ENCODE measurements at regions not wholly inside any gene's neighbourhood (a gene's known extent, or its start where the extent isn't known, plus 50 kb on each side); places are given as distances from the start of the nearest gene placed in this dataset.

DNA sequence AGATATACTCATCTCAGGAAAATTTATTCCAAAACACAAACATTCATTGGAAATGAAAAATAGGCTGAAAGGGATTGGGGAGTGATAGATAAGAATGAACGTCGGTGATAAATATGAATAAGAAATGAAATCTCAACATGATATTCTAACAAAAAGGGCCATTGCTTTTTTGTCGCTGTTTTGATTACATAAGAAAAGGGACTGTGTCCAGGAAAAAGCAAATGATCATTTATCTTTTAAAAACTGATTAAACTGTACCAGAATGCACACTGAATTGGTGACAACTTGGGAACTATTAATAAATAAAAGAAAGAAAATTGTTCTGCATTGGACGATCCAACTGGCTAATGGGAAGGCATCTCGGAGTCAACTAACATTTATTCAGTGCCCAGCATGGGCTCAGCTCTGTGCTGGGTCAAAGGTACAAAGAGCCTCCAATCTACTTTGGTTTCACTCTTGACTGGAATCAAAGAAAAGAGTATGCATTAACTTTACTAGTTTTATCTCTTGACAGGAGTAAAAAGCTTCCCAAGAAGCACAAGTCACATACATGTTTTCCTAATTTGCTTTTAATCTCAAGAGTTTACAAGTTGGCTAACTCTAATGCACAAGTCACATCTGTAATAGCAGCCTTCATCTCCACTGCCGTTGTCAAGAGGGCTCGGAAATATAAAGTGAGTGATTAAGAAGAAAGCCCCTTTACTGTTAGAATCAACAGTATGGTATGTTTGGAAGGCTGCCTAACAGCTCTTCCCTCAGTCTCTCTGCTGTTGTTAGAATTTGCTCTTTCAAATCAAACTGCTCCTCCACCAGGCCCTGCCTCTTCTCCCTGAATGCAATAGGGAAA is 280.0 kb downstream of the IGSF11 start:
- no peak for DNase-seq
- TF ChIP-seq CTCF (IDR thresholded peaks at IDR 0.05) = no peak
- no peaks in the 10 kb centered on the region for H3K36me3 ChIP-seq

GRCh38 chr3:118755253-118755801 is 279.3 kb downstream of the IGSF11 start:
- Histone ChIP-seq H3K36me3 (no peaks in the 10 kb centered on the region), H3K27me3 (no peaks in the 10 kb centered on the region), H3K9me3 (no peaks in the 10 kb centered on the region), H3K4me1 (no peaks in the 10 kb centered on the region), H3K27ac (no peak overlapping the region), H3K4me3 (no peak overlapping the region)
- no peak for DNase-seq
- no peak for TF ChIP-seq CTCF (IDR thresholded peaks at IDR 0.05)
- intact Hi-C loops (cut with DNase I; ENCODE audit: low total_unique reads) = no loop called here

More for the DNA sequence above, 280.0 kb downstream of the IGSF11 start:
- intact Hi-C loops (cut with DNase I; ENCODE audit: low total_unique reads) = no loop called here
- Histone ChIP-seq H3K9me3 (no peaks in the 10 kb centered on the region), H3K27me3 (no peaks in the 10 kb centered on the region), H3K4me1 (no peaks in the 10 kb centered on the region), H3K4me3 (no peak overlapping the region), H3K27ac (no peak overlapping the region)

DNA sequence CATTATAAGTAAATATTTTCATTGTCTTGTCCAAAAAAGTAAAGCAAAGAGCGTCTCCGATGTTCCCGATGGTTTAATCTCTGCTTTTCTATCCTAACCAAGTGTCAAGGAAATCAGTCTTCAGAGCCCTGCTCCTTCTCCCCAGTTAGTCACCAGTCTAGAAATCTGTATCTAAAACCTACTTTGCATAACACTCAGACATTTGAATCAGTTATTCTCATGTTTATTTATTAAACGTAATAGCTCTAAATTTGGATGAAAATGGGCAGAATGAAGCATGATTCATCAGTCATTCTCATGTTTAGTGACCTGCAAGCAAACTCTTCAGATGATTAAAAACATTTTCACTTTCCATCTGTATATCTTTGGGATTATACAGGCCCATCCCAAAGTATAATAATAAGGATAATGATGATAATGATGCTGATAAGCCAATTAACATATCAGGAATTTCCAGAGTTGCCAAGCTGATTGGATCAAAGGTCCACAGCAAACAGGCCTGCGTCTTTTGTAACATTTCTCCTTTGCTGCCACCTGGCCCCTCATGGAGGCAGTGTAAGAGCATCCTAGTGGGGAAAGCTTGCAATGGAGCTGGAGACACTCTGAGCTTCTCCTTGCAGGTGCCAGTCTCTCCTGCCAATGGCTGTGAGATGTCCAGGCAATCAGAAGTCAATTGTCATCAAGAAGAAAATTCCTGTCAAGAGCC is 273.9 kb downstream of the IGSF11 start:
- Histone ChIP-seq H3K4me1 (no peaks in the 10 kb centered on the region), H3K4me3 (no peak overlapping the region), H3K27me3 (no peaks in the 10 kb centered on the region), H3K36me3 (no peaks in the 10 kb centered on the region), H3K9me3 (no peaks in the 10 kb centered on the region), H3K27ac (no peak overlapping the region)
- no peak for DNase-seq
- intact Hi-C loops (cut with DNase I; ENCODE audit: low total_unique reads) = no loop called here
- TF ChIP-seq CTCF (IDR thresholded peaks at IDR 0.05) = no peak

DNA sequence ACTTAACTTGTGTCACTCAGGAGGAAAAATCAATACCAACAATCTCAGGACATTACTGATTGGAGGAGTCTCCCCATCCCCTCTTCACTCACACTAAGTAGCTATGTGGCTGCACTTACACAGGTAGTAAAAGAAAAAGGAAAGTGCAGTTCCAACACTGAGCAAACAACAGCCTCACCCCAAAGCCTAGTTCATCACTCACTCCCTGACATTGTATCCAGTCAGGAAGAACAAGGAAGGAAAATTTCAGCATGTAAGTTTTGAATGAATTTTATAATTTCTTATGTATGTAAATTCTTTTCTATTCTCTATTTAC is 273.4 kb downstream of the IGSF11 start:
- no peaks in the 10 kb centered on the region for H3K4me1 ChIP-seq
- H3K27me3 ChIP-seq = no peaks in the 10 kb centered on the region
- no peaks in the 10 kb centered on the region for H3K36me3 ChIP-seq
- no peak for TF ChIP-seq CTCF (IDR thresholded peaks at IDR 0.05)
- no peak for DNase-seq
- no peaks in the 10 kb centered on the region for H3K9me3 ChIP-seq
- intact Hi-C loops (cut with DNase I; ENCODE audit: low total_unique reads) = no loop called here
- H3K27ac ChIP-seq = no peak overlapping the region
- H3K4me3 ChIP-seq = no peak overlapping the region

DNA sequence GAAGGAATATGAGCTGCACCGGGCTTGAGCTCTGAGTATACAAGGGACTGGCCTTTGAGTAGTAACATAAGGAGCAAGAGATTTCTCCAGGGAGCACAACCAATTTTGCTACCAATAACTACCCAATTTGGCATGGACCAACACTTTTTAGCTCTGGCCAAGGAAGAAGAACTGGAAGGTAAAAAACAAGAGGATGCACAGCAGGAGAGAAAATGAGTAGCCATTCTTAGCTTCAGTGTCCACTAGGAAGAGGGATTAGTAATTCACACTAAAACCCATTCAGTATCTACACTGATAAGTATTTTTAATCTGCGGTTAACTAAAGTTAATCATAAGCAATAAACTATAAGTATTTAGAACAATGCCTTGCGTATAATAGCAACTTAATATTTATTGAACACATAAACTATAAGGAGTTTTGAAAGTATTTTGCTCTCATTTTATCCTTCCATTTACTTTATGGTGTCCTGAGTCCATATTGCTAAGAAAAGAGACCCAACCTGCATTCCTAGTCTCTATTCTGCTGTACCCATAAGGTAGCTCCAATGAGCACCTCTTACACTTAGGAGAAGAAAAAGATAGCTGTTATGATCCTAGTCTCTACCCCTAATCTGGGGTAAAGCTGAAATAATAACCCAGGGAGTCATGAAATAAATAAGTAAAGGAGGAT is 268.9 kb downstream of the IGSF11 start:
- H3K27ac ChIP-seq = no peak overlapping the region
- no peak for DNase-seq
- H3K27me3 ChIP-seq = no peaks in the 10 kb centered on the region
- intact Hi-C loops (cut with DNase I; ENCODE audit: low total_unique reads) = no loop called here
- H3K4me3 ChIP-seq = no peak overlapping the region
- no peaks in the 10 kb centered on the region for H3K4me1 ChIP-seq
- TF ChIP-seq CTCF (IDR thresholded peaks at IDR 0.05) = no peak
- H3K36me3 ChIP-seq = no peaks in the 10 kb centered on the region
- H3K9me3 ChIP-seq = no peaks in the 10 kb centered on the region
